Transverse colon (tissue), 4 donors: ENCODE measurements at regions not wholly inside any gene's neighbourhood (a gene's known extent, or its start where the extent isn't known, plus 50 kb on each side); places are given as distances from the start of the nearest gene placed in this dataset.

Experiments used
- DNase-seq: peaks from one replicate; pipeline ENCODE4 v3.0.0-alpha.2; 2019
- H3K27ac ChIP-seq, 4 donors: fragments of 200-600 bp; sonication (generic); 2 replicates each; pipeline ENCODE4 v1.5.1; 2016 to 2018; ENCODE audit warnings: inconsistent platforms in 4 of 4
- H3K27me3 ChIP-seq: fragments of 200-600 bp; sonication (generic); 2 replicates; pipeline ENCODE4 v1.5.1; 2017; ENCODE audit warnings: inconsistent platforms
- H3K36me3 ChIP-seq, 4 donors: fragments of 200-600 bp; sonication (generic); 2 replicates each; pipeline ENCODE4 v1.5.1; 2017 to 2019; ENCODE audit warnings: inconsistent platforms in 4 of 4
- H3K4me1 ChIP-seq, 4 donors: fragments of 200-600 bp; sonication (generic); 2 replicates each; pipeline ENCODE4 v1.5.1; 2017 to 2020; ENCODE audit warnings: inconsistent platforms in 4 of 4
- H3K4me3 ChIP-seq, 4 donors: fragments of 200-600 bp; sonication (generic); 1 replicate in 1 of 4; 2 replicates in 3 of 4; pipeline versions ENCODE4 v1.5.1 to v1.6.1; 2017 to 2019; ENCODE audit warnings: inconsistent platforms in 4 of 4
- H3K9me3 ChIP-seq, 2 donors: fragments of 200-600 bp; sonication (generic); 2 replicates each; pipeline ENCODE4 v1.5.1; 2017 to 2019; ENCODE audit warnings: inconsistent platforms in 2 of 2
- EP300 ChIP-seq: sonication (generic); formaldehyde crosslinking; IDR thresholded peaks from one replicate; pipeline ENCODE4 v1.6.1; 2017; ENCODE audit warnings: antibody characterized with exemption, low read depth
- POLR2A ChIP-seq: fragments of 450-650 bp; IDR thresholded peaks from one replicate; pipeline ENCODE4 v1.6.1; 2016; ENCODE audit warnings: antibody characterized with exemption, mild to moderate bottlenecking, moderate library complexity
- POLR2AphosphoS5 ChIP-seq, 3 donors: sonication (generic); formaldehyde crosslinking; IDR thresholded peaks; one replicate each; pipeline ENCODE4 v1.6.1; 2016; ENCODE audit warnings: antibody characterized with exemption in 3 of 3
- WGBS, 2 donors: methylation state at CpG; one replicate each; pipeline ENCODE4 v1.1.5; 2018; ENCODE audit warnings: low coverage in 1 of 2; 5-methylcytosine and 5-hydroxymethylcytosine counted together
- in situ Hi-C, 4 donors: fragments of 200-750 bp; cut with MboI; loops; one replicate each; pipeline versions ENCODE4 v1.15.0 to v1.15.1; 2017; ENCODE audit warnings: low sequenced_read_pairs in 3 of 4, low pct_ligation_motif_present in 1 of 4, low pct_unique_long_range_greater_than_20kb in 1 of 4
- intact Hi-C: fragments of 100-400 bp; cut with DNase I; formaldehyde crosslinking; loops from one replicate; pipeline ENCODE4 v1.15.1; 2023; ENCODE audit warnings: low total_unique reads
- TF ChIP-seq, protein P1 (sequence below), 5 experiments: fragments of 200-600 bp in 3 of 5; fragments of 450-650 bp in 2 of 5; sonication (generic) in 3 of 5; IDR thresholded peaks; 1 replicate in 2 of 5; 2 replicates in 3 of 5; pipeline ENCODE4 v1.5.1; 2016 to 2017; ENCODE audit warnings: antibody characterized with exemption in 5 of 5, inconsistent platforms in 3 of 5, mild to moderate bottlenecking in 2 of 5, moderate library complexity in 1 of 5

DNA sequence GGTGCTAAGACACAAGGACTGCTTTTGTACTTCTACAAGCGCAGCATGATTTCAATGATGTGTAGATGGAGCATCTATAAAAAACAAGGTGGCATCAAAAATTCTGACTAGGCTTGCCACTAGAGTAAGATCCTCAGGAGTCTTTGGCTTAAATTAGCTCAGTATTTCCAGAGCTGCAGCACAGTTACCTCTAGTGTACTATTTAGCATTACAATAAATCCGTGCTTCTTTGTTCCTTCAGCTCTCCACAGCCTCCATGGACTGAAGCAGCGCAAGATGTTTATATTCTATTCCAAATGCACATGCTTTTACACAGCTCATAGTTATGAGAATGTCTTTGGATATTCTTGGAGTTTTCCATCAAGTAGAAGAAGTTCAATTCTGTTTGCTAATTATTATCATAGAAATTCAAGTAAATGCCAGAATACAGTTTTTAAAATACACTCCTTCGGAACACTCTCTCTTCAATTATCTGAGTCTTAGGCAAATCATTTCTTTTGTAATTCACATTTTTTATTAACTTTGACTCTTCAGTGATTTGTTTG, 1133.0 kb upstream of the LRRTM1 start:
- intact Hi-C loops (no loop called here), in situ Hi-C loops (no loop called here)
- WGBS, 2 donors: 76 to 87% methylated on average over 3 to 4 of the region's 4 CpGs
- H3K4me3 ChIP-seq: no peak overlapping the region
- DNase-seq: no peak
- H3K9me3 ChIP-seq: no peaks in the 10 kb centered on the region
- no peaks in the 10 kb centered on the region for H3K4me1 ChIP-seq
- no peak for TF ChIP-seq POLR2AphosphoS5 (IDR thresholded peaks at IDR 0.05)
- TF ChIP-seq EP300: no peak
- TF ChIP-seq, protein P1, sequence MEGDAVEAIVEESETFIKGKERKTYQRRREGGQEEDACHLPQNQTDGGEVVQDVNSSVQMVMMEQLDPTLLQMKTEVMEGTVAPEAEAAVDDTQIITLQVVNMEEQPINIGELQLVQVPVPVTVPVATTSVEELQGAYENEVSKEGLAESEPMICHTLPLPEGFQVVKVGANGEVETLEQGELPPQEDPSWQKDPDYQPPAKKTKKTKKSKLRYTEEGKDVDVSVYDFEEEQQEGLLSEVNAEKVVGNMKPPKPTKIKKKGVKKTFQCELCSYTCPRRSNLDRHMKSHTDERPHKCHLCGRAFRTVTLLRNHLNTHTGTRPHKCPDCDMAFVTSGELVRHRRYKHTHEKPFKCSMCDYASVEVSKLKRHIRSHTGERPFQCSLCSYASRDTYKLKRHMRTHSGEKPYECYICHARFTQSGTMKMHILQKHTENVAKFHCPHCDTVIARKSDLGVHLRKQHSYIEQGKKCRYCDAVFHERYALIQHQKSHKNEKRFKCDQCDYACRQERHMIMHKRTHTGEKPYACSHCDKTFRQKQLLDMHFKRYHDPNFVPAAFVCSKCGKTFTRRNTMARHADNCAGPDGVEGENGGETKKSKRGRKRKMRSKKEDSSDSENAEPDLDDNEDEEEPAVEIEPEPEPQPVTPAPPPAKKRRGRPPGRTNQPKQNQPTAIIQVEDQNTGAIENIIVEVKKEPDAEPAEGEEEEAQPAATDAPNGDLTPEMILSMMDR (IDR thresholded peaks at IDR 0.05): no peak
- TF ChIP-seq POLR2A: no peak
- H3K36me3 ChIP-seq: no peaks in the 10 kb centered on the region
- H3K27me3 ChIP-seq: no peaks in the 10 kb centered on the region
- H3K27ac ChIP-seq: no peak overlapping the region

DNA sequence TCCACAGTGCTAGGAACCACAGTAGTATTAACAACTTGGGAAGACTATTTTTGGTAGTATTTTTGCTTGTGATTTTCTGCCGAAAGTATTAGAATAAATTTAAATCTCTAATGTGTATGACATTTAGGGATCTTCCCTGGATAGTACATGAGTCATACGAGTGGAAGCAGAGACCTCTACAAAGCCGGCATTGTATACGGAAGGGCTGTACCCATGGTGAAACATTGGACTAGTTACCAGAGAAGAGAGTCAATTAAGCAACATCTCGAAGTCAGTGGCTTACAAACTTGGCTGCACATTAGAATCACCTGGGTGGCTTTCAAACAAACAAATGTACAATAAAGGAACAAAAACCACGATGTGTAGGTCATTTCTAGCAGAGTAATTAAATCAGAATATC, 1131.7 kb upstream of the LRRTM1 start:
- Histone ChIP-seq H3K27me3 (no peaks in the 10 kb centered on the region), H3K27ac (no peak overlapping the region), H3K36me3 (no peaks in the 10 kb centered on the region), H3K9me3 (no peaks in the 10 kb centered on the region), H3K4me1 (no peaks in the 10 kb centered on the region), H3K4me3 (no peak overlapping the region)
- WGBS, 2 donors: 37 to 56% methylated on average over 3 to 6 of the region's 6 CpGs
- TF ChIP-seq EP300 (no peak), POLR2AphosphoS5 (IDR thresholded peaks at IDR 0.05) (no peak), POLR2A (no peak)
- TF ChIP-seq, protein P1 (IDR thresholded peaks at IDR 0.05): no peak
- DNase-seq: no peak
- in situ Hi-C loops: no loop called here
- intact Hi-C loops: no loop called here

DNA sequence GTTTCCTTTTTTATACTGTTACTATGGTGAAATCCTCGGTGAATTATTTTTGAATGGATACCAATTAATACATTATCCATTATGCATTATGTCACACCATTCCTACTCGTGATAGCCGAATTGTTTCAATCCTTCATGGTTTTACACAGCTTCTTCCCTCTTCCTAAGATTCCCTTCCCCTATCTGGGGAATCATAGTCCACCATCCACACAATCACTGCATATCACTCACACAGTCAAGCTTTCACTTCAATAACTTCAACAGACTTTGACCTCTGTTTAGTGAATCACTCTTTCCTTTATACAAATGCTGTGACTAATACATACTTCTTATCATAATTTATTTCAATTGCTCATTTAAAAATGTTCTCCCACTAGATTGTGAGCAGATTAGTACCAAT, 1108.1 kb upstream of the LRRTM1 start:
- WGBS, 2 donors: 63 to 73% methylated on average over 3 of the region's 3 CpGs
- no peaks in the 10 kb centered on the region for H3K27me3 ChIP-seq
- no peaks in the 10 kb centered on the region for H3K9me3 ChIP-seq
- H3K4me1 ChIP-seq: no peaks in the 10 kb centered on the region
- no peak overlapping the region for H3K4me3 ChIP-seq
- in situ Hi-C loops (no loop called here), intact Hi-C loops (no loop called here)
- H3K36me3 ChIP-seq: no peaks in the 10 kb centered on the region
- no peak overlapping the region for H3K27ac ChIP-seq
- TF ChIP-seq POLR2AphosphoS5 (IDR thresholded peaks at IDR 0.05): no peak
- no peak for TF ChIP-seq POLR2A
- TF ChIP-seq, protein P1 (IDR thresholded peaks at IDR 0.05): no peak
- no peak for TF ChIP-seq EP300
- DNase-seq: no peak

DNA sequence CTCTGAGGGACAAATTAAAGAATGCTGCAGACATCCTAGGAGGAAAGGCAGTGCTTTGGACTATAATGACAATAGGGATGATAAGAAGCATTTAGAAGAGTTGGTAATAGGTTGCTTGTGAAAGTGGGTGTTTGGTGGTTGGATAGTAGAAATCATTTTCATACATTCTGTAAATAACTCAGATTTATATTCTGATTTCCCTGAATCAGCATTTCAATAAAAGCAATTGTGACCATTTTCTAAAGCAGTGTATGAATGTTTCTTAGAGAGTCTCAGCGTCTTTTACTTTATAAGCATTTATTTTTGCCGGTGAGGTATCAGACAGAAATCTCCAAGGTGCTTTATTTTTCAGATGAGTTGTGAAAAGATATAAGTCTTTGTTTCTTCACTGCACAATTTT, 1099.0 kb upstream of the LRRTM1 start:
- H3K27me3 ChIP-seq: no peaks in the 10 kb centered on the region
- H3K4me3 ChIP-seq: no peak overlapping the region
- WGBS, 2 donors: 59 to 92% methylated on average over 2 of the region's 2 CpGs
- no peaks in the 10 kb centered on the region for H3K36me3 ChIP-seq
- in situ Hi-C loops: no loop called here
- TF ChIP-seq POLR2AphosphoS5 (IDR thresholded peaks at IDR 0.05) (no peak), POLR2A (no peak), EP300 (no peak)
- TF ChIP-seq, protein P1 (IDR thresholded peaks at IDR 0.05): no peak
- no peaks in the 10 kb centered on the region for H3K4me1 ChIP-seq
- no peaks in the 10 kb centered on the region for H3K9me3 ChIP-seq
- DNase-seq: no peak
- intact Hi-C loops: no loop called here
- H3K27ac ChIP-seq: no peak overlapping the region
